A172 (cell line): ENCODE measurements at regions not wholly inside any gene's neighbourhood (a gene's known extent, or its start where the extent isn't known, plus 50 kb on each side); places are given as distances from the start of the nearest gene placed in this dataset.
"Not testable (repeated sequence)": the region's sequence is repeated elsewhere in the genome, so short reads cannot be mapped to it uniquely, and the experiment has no call there.

Experiments
- DNase-seq: peaks from one replicate; pipeline ENCODE4 v3.0.0-alpha.2; 2015; ENCODE audit warnings: low spot score

DNA sequence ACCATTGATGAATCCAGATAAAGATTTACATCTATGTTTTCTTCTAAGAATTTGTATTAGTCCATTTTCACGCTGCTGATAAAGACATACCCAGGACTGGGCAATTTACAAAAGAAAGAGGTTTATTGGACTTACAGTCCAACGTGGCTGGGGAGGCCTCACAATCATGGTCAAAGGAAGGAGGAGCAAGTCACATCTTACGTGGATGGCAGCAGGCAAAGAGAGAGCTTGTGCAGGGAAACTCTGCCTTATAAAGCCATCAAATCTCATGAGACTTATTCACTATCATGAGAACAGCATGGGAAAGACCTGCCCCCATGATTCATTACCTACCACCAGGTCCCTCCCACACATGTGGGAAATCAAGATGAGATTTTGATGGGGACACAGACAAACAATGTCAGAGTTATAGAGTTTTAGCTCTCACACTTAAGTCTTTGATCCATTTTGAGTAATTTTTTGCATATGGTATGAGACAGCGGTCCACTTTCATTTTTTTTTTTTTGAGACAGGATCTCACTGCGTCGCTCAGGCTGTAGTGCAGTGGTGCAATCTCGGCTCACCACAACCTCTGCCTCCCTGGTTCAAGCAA lies 53.5 kb upstream of the JADE2 start:
- not testable (repeated sequence) for DNase-seq

GRCh38 chr5:134468921-134469400 lies 56.5 kb upstream of the JADE2 start:
- no peak for DNase-seq

DNA sequence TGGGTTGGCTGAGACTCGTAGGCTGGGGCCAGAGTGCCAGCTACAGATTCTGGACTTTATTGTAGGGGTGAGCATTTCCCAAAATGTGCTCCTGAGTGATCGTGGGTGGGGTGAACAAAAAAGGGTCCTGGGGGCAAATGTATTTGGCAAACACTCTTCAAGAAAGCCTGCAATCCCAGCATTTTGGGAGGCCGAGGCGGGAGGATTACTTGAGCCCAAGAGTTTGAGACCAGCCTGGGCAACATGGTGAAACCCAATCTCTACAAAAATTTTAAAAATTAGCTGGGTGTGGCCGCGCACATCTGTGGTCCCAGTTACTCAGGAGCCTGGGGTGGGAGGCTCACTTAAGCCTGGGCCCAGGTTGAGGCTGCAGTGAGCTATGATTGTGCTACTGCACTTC lies 55.5 kb upstream of the CDKN2AIPNL start:
- DNase-seq, result no peak

DNA sequence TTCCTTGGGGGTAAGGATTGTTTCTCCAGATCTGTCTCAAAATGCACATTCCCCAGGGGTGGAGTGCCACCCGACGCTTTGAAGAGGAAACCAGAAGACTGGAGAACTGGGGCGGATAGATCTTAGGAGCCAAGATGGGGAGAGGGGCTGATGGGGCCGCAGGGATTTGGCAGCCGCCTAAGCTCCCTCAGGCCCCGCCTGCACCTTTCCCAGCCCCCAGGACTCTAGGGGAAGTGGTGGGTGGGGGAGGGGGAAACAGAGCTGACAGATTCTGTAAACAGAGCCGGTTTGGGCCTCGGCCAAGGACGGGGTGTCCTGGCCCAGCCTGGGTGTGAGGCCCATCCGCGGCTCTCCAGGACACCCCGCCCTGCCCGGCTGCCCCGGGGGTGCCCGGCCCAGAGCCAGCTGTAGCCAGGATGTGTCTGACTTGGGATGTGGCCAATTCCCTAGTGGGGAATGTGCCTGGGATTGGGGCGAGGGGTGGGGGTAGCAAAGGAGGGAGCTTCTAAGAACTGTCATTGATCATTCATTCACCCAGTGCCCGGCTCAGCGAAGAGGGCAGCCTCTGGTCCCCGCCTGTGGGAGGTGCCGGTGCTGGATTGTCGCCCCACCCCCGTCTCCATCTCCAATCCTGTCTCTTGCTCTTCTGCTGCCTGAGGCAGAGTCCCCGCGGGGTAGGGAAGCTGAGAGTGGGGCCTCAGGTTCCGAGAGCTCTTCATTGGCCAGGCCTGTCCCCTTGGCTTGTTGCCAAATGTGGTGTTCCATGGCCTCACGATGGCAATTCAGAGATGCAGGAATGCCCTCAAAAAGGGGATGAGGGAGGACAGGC lies 54.8 kb upstream of the CDKN2AIPNL start:
- DNase-seq, result peak; percentile 87

- DNase-seq, result peak; percentile 90
Measured at GRCh38 chr5:134465816-134466240, 54.1 kb upstream of the CDKN2AIPNL start.

GRCh38 chr5:134464988-134465815 lies 53.5 kb upstream of the CDKN2AIPNL start:
- DNase-seq, result no peak

DNA sequence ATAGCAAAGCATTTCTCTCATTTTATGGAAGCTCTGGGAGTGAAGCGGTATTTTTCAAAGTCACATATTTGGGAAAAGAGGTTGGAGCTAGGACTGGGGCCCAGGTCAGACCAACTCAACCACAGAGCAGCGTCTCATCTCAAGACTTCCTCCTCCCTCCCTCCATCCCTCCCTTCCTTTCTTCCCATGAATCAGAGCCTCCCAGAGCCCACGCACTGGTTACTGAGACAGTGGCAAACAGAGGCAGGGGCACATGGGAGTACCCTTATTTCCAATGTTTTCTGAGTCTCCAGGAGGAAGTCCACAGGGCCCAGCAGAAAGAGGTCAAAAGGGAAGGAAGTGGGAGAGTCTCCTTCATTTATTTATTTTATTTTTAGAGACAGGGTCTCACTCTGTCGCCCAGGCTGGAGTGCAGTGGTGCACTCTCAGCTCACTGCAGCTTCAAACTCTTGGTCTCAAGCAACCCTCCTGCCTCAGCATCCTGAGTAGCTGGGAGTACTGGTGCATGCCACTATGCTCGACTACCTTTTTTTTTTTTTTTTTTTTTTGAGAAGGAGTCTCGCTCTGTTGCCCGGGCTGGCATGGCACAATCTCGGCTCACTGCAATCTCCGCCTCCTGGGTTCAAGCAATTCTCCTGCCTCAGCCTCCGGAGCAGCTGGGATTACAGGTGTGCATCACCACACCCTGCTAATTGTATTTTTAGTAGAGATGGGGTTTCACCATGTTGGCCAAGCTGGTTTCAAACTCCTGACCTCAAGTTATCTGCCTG lies 52.5 kb upstream of the CDKN2AIPNL start:
- DNase-seq, result no peak

DNA sequence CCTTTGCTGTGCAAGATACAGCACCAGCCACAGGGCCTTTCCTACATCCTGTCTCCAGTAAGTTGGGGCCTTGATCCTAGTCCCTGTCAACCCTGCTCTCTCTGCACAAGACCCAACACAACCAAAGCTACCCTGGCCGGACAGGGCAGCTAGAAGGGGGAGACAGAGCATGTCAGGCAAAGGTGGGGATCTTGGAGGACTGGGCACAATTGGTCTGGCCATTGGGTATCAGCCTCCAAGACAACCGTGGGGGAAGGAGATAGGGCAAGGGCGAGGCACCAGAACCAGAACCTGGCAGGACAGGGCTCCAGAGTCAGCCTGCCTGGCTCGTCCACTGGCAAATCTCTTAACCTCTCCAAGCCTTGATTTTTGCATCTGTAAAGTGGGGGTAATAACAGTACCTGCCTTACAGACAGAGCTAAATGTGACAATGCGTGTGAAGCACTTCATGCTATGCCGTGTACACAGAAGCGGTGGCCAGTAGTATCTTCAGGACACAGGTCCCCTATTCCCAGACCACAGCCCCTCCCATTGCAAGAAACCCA lies 51.6 kb upstream of the CDKN2AIPNL start:
- no peak for DNase-seq

DNA sequence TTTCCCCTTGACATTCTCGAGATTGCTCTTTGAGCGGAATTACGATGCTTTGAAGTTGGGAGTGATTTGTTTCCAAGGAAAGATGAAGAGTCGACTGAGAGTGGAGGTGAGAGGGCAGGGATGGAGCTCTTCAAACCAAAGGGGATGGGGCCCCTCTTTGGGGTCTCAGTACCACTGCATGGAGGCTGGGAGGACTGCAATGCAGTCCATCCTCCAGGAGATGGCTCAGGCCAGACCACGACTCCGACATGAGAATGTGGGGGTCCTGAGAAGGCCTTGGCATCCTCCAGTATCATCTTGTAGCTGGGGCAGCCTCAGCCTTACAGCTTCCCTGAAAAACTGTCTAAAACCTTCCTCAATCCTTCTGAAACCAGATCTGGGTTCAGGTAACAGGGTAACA lies 51.1 kb upstream of the CDKN2AIPNL start:
- DNase-seq, result no peak

DNA sequence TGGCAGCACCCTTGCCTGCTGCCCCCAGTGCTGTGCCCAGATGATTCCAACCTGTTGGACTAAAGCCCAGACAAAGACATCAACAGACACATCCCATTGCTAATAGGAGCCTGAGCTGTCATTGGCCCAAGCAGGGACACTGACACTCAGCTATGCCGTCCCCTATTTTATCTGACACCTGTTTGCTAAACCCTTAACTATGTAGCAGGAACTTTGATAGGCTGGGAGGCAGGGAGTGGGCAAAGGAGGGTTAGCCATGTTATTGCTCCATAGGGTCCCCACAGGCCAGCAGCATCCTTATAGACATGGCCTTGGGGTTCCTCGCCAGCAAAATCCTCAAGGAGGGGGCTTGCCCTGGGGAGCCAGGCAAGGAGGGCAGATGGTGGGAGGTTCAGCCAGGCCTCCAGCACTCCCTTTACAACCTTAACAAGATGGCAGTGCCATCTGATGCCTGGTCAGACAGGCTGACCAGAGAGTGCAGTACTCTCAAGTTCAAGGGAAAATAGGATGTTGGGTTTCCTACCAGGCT lies 50.4 kb upstream of the CDKN2AIPNL start:
- no peak for DNase-seq
